Fibroblast of villous mesenchyme (primary cell): ENCODE measurements at regions not wholly inside any gene's neighbourhood (a gene's known extent, or its start where the extent isn't known, plus 50 kb on each side); places are given as distances from the start of the nearest gene placed in this dataset.

Source experiments
- DNase-seq: peaks from one replicate; pipeline ENCODE4 v3.0.0-alpha.2; 2010; ENCODE audit warnings: low read depth
- H3K4me3 ChIP-seq: 2 replicates; pipeline ENCODE4 v1.5.1; 2011; ENCODE audit warnings: low read depth, mild to moderate bottlenecking, low read length
- TF ChIP-seq, protein P1 (sequence below): IDR thresholded peaks from 2 replicates; pipeline ENCODE4 v1.5.1; 2012; ENCODE audit warnings: low read depth, mild to moderate bottlenecking, low read length; ENCODE audit not compliant: insufficient read depth

DNA sequence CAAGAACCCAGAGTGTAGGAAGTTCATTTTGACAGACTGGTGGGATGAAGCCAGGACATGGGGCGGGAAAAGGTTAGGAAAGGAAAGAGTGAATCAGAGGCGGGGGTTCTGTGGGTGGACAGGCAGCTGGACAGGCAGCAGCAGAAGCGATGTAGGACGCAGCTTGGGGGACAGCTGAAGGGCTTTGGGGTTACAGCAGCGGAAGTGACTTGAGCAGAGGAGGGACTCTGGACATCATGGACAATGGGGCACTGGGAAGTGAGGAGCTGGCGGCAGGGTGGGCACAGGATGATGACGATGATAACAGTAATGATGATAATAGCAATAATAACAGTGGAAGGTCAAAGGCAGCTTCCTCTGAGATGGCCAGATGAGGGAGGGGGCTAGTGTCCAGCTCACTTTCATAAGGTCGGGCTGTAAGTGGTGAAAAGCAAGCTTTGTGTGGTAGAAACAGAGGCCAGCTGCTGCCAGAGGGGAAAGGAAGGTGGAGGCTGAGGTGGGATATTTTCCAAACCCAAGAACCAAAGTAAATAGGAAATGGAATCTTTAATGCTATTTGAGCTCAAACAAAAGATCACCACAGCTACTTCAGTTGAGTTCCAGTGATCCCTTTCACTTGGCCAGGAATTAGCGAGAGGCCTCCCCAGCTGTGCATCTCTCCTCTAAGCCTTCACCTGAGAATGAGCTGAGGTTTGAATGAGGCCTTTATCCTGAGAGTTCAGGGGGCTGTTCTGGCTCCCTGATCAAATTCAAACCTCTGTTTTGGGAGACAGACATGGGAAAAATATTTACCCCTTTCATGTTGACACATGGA lies 433.5 kb downstream of the DHX35 start:
- no peak overlapping the region for H3K4me3 ChIP-seq
- TF ChIP-seq, protein P1, sequence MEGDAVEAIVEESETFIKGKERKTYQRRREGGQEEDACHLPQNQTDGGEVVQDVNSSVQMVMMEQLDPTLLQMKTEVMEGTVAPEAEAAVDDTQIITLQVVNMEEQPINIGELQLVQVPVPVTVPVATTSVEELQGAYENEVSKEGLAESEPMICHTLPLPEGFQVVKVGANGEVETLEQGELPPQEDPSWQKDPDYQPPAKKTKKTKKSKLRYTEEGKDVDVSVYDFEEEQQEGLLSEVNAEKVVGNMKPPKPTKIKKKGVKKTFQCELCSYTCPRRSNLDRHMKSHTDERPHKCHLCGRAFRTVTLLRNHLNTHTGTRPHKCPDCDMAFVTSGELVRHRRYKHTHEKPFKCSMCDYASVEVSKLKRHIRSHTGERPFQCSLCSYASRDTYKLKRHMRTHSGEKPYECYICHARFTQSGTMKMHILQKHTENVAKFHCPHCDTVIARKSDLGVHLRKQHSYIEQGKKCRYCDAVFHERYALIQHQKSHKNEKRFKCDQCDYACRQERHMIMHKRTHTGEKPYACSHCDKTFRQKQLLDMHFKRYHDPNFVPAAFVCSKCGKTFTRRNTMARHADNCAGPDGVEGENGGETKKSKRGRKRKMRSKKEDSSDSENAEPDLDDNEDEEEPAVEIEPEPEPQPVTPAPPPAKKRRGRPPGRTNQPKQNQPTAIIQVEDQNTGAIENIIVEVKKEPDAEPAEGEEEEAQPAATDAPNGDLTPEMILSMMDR: no peak
- no peak for DNase-seq

DNA sequence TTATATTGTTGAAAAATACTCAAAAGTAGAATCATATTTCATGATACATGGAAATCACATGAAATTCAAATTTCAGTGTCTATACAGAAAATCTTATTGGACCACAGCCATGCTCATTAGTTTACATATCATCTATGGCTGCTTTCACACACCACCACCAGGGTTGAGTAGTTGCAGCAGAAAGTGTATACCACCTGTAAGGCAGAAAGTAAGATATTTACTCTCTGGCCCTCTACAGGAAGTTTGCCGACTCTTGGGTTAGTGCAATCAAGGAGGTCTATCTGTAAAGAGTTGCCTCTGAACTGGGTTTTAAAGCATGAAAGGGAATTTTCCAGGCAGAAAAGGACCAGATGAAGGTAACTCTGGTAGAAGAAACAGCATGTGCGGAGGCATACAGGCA lies 432.3 kb downstream of the DHX35 start:
- no peak overlapping the region for H3K4me3 ChIP-seq
- DNase-seq: no peak
- TF ChIP-seq, protein P1: no peak

DNA sequence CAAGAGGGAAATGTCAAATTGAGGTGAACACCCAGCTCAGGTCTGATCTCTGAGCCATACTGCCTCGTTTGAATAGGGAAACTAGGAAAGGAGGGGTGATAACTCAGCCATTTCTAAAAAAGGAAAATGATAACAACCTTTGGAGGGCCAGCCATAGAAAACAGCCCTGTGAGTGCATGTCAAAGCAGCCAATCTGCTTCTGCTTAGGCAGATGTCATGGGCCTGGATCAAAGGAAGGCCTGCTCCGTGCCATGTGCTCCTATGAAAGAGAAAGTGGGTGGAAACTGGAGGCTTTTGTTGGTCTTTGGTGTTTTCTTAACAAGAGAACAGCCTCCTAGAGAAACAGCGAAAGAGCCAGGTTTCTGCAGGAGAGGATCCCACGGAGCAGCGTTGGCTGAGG lies 428.0 kb downstream of the DHX35 start:
- no peak for DNase-seq
- H3K4me3 ChIP-seq: no peak overlapping the region
- TF ChIP-seq, protein P1: no peak

DNA sequence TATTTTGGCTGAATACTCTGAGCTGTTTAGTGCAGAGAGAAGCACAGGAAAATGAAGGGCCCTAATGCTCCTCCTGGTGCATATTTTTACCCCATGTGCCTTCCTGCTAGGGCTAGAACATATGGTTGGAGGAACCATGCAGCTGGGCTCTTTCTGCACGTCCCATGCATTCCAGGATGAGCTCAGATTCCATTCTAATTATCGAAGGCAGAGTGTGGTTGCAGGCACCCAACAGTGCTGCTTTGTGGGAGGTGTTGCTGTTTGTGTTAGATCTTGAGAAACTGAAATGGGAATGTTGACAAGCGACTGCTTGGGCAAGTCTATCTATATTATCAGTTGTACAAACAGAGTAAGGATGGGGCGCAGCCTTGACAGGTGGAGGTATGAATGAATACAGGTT lies 419.5 kb downstream of the DHX35 start:
- no peak overlapping the region for H3K4me3 ChIP-seq
- TF ChIP-seq, protein P1: no peak
- DNase-seq: no peak

DNA sequence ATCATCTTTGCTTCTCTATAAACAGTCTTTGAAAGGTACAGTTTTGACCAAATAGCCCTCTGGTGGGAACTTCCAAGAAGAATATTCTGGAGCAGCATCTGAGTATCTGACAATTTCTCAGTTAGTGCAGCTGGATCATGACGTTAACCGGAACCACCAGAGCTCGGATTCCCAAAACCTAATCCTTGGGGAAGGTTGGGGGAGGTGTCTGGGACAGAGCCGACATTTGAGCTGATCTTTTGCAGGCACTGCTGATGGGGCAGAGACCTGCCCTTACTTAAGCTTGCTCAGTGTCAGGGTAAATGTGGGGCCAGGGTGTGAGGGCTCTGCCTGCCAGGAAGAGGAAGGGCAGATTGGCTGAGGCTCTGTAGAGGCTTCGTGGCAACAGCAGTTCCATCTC lies 416.6 kb downstream of the DHX35 start:
- H3K4me3 ChIP-seq: no peak overlapping the region
- no peak for DNase-seq
- TF ChIP-seq, protein P1: no peak

DNA sequence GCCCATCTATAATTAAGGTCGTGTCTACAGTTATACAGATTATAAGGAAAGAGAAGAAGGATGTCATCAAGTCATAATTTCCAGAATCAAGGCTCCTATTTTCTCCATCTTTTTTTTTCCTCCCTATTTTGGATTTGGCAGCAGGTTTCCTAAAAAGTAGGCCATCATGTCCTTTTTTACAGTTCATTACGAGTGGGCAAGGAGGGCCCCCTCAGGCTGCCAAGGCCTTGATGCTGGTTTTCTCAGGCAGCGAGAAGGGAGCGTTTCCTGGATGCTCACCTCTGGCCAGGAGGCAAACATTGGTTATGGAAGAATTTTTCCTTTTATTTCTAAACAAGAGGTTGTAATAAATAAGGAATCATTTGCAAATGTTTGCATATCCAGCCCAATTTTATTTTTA lies 414.6 kb downstream of the DHX35 start:
- TF ChIP-seq, protein P1: no peak
- DNase-seq: no peak
- H3K4me3 ChIP-seq: no peak overlapping the region

DNA sequence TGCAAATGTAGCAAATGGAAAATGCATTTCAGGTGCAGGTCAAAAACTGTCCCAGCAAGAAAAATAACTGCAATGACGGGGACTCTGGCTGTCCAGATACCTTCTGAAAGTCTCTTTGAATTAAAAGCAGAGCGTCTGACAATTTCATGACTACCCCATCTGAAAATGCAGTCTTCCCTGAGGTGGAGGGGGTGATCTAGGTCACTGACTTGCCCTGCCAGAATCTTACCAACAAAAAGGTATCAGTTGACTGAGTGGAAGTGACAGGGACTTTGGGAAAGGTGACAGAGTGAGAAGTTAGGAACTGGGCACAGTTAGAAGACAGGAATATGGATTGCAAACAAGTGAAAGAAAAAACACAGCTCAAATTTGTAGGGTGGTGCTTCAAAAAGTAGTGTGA lies 402.2 kb downstream of the DHX35 start:
- DNase-seq: no peak
- H3K4me3 ChIP-seq: no peak overlapping the region
- TF ChIP-seq, protein P1: no peak
